Tibial nerve (tissue), 4 donors: ENCODE measurements at regions not wholly inside any gene's neighbourhood (a gene's known extent, or its start where the extent isn't known, plus 50 kb on each side); places are given as distances from the start of the nearest gene placed in this dataset.

Experiments
- CTCF ChIP-seq, 5 experiments: fragments of 200-600 bp in 3 of 5; fragments of 450-650 bp in 2 of 5; sonication (generic) in 3 of 5; IDR thresholded peaks; one replicate each; pipeline ENCODE4 v1.5.1; 2016 to 2019; ENCODE audit warnings: antibody characterized with exemption in 5 of 5, mild to moderate bottlenecking in 3 of 5, moderate library complexity in 2 of 5
- EP300 ChIP-seq, 2 donors: sonication (generic); formaldehyde crosslinking; IDR thresholded peaks; one replicate each; pipeline ENCODE4 v1.6.1; 2017; ENCODE audit warnings: antibody characterized with exemption in 2 of 2, mild to moderate bottlenecking in 1 of 2
- POLR2A ChIP-seq, 2 donors: fragments of 450-650 bp; IDR thresholded peaks; one replicate each; pipeline ENCODE4 v1.6.1; 2017; ENCODE audit warnings: antibody characterized with exemption in 2 of 2, mild to moderate bottlenecking in 2 of 2, moderate library complexity in 2 of 2

GRCh38 chr18:75533950-75534349, 106.4 kb upstream of the SMIM21 start:
- no peak for TF ChIP-seq CTCF (IDR thresholded peaks at IDR 0.05)
- no peak for TF ChIP-seq POLR2A (IDR thresholded peaks at IDR 0.05)
- no peak for TF ChIP-seq EP300 (IDR thresholded peaks at IDR 0.05)
